CD8-positive, alpha-beta memory T cell (primary cell): ENCODE measurements at regions not wholly inside any gene's neighbourhood (a gene's known extent, or its start where the extent isn't known, plus 50 kb on each side); places are given as distances from the start of the nearest gene placed in this dataset.

Experiments
- CTCF ChIA-PET: fragments of 350-600 bp; sonication (Branson Sonifier 250); formaldehyde crosslinking; loops from one replicate; lab custom pipeline; 2021; ENCODE audit warnings: antibody characterized with exemption; lab: Charles Lee
- POLR2A ChIA-PET: fragments of 350-600 bp; sonication (Branson Sonifier 250); formaldehyde crosslinking; loops from one replicate; lab custom pipeline; 2021; ENCODE audit warnings: antibody characterized with exemption; lab: Charles Lee
- DNase-seq, 5 donors: peaks; one replicate each; pipeline versions ENCODE4 v3.0.0 to v3.0.0-alpha.2; 2020 to 2022; ENCODE audit warnings: mixed read lengths in 1 of 5
- H3K27ac ChIP-seq: one replicate; pipeline ENCODE4 v1.7.0; 2013; ENCODE audit warnings: low read depth, mild to moderate bottlenecking, low read length, moderate library complexity
- H3K27me3 ChIP-seq: 2 replicates; pipeline ENCODE4 v1.7.0; 2013; ENCODE audit warnings: low read length, mild to moderate bottlenecking; ENCODE audit not compliant: insufficient read depth, poor library complexity, severe bottlenecking
- H3K36me3 ChIP-seq: 2 replicates; pipeline ENCODE4 v1.7.0; 2013; ENCODE audit warnings: mild to moderate bottlenecking, low read length, moderate library complexity; ENCODE audit not compliant: insufficient read depth
- H3K4me1 ChIP-seq: 2 replicates; pipeline ENCODE4 v1.7.0; 2013; ENCODE audit warnings: mild to moderate bottlenecking, low read length, moderate library complexity; ENCODE audit not compliant: insufficient read depth
- H3K4me3 ChIP-seq: 2 replicates; pipeline ENCODE4 v1.7.0; 2013; ENCODE audit warnings: mild to moderate bottlenecking, low read length
- H3K9me3 ChIP-seq: 2 replicates; pipeline ENCODE4 v1.7.0; 2013; ENCODE audit warnings: mild to moderate bottlenecking, low read length
- H3K27ac Mint-ChIP-seq, 8 donors: one replicate each; pipeline ENCODE4 v1.8.0; 2020 to 2021; ENCODE audit warnings: mixed read lengths in 8 of 8, mild to moderate bottlenecking in 6 of 8, inconsistent platforms in 3 of 8, moderate library complexity in 3 of 8
- H3K27me3 Mint-ChIP-seq, 2 donors: one replicate each; pipeline ENCODE4 v1.8.0; 2020 to 2021; ENCODE audit warnings: mixed read lengths in 2 of 2, mild to moderate bottlenecking in 1 of 2, moderate library complexity in 1 of 2
- H3K36me3 Mint-ChIP-seq, 3 donors: one replicate each; pipeline ENCODE4 v1.8.0; 2020 to 2021; ENCODE audit warnings: mixed read lengths in 3 of 3, inconsistent platforms in 1 of 3, mild to moderate bottlenecking in 1 of 3
- H3K4me1 Mint-ChIP-seq, 3 donors: one replicate each; pipeline ENCODE4 v1.8.0; 2020 to 2021; ENCODE audit warnings: mixed read lengths in 3 of 3, inconsistent platforms in 1 of 3, mild to moderate bottlenecking in 1 of 3
- H3K4me3 Mint-ChIP-seq, 7 donors: one replicate each; pipeline ENCODE4 v1.8.0; 2020 to 2021; ENCODE audit warnings: mixed read lengths in 7 of 7, mild to moderate bottlenecking in 6 of 7, moderate library complexity in 4 of 7, inconsistent platforms in 2 of 7
- H3K9me3 Mint-ChIP-seq, 5 donors: one replicate each; pipeline ENCODE4 v1.8.0; 2020 to 2022; ENCODE audit warnings: mixed read lengths in 5 of 5, mild to moderate bottlenecking in 3 of 5, moderate library complexity in 2 of 5, inconsistent platforms in 1 of 5

DNA sequence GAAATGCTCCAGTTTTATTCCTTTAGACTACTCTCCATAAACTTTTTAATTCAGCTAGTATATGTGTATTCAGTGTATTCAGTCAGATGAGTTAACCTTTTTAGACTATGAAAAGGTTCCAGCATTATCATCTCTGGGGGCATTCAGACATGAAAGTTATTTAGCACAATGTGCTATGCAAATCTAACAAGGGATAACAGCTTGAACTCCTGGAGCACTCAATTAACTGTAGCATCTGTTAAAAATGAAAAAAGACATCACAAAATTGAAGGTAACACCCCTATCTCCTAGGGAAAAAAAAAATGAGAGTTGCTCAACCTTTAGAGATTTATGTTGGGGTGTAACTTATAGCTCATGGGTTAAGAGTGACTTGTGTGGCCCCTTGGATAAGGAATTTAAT lies 211.5 kb downstream of the PHLDA1 start:
- no peak for DNase-seq
- ChIA-PET POLR2A (no interaction called here), CTCF (interaction anchor here (0.6 kb wide), 1 partner anchor 199 kb away, joined by 3 read pairs; no protein-coding TSS in a partner anchor)
- H3K9me3 Mint-ChIP-seq = no peaks in the 10 kb centered on the region
- H3K27ac Mint-ChIP-seq = no peak overlapping the region
- H3K27me3 Mint-ChIP-seq = no peaks in the 10 kb centered on the region
- H3K4me1 Mint-ChIP-seq = peaks cover 3 to 15% (median 9%) of the 10 kb centered on the region in 3 donors
- H3K36me3 Mint-ChIP-seq = no peaks in the 10 kb centered on the region
- H3K36me3 ChIP-seq = no peaks in the 10 kb centered on the region
- H3K9me3 ChIP-seq = no peaks in the 10 kb centered on the region
- H3K27ac ChIP-seq = no peak overlapping the region
- no peaks in the 10 kb centered on the region for H3K27me3 ChIP-seq
- no peaks in the 10 kb centered on the region for H3K4me1 ChIP-seq
- no peak overlapping the region for H3K4me3 Mint-ChIP-seq
- H3K4me3 ChIP-seq = no peak overlapping the region

DNA sequence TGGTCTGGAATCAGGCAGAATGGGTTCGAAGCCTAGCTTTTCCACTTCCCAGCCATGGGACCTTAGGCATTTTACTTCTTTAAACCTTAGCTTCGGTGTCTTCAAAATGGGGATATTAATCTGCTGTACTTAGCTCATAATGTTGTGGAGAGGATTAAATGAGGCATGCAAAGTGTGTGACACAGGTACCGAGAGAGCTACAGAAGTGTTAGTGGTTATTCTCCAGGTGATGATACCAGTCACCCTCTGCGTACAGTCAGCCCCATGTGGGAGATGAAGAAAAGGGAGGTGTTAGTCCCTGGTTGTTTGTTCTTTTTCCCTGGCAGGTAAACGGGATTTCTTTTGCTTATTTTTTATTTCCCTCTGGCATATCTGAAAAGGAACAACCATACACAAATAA lies 212.1 kb downstream of the PHLDA1 start:
- ChIA-PET POLR2A (no interaction called here), CTCF (no interaction called here)
- no peak overlapping the region for H3K4me3 Mint-ChIP-seq
- H3K36me3 Mint-ChIP-seq = no peaks in the 10 kb centered on the region
- H3K27me3 Mint-ChIP-seq = no peaks in the 10 kb centered on the region
- Histone ChIP-seq H3K4me1 (no peaks in the 10 kb centered on the region), H3K27me3 (no peaks in the 10 kb centered on the region), H3K4me3 (no peak overlapping the region), H3K36me3 (no peaks in the 10 kb centered on the region), H3K27ac (no peak overlapping the region), H3K9me3 (no peaks in the 10 kb centered on the region)
- H3K27ac Mint-ChIP-seq = no peak overlapping the region
- H3K9me3 Mint-ChIP-seq = no peaks in the 10 kb centered on the region
- peaks cover 9 to 20% (median 13%) of the 10 kb centered on the region in 3 donors for H3K4me1 Mint-ChIP-seq
- no peak for DNase-seq

DNA sequence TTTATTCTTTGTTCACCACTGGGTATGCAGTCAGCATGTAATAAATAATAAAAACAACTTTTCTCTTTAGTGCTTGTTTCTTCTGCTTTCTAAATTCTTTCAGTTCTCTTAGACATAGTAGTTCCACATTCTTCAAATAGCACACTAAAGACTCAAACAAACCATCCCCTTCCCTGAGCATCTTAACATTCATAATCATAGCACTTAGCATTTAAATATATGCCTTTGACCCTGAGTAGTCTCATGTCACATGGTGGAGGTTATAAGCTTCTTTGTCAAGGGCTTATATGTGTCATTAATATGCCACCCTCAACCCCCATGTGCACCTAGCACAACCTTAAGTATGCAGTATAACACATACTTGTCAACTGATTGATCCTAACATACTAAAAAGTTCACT lies 212.7 kb downstream of the PHLDA1 start:
- POLR2A ChIA-PET = no interaction called here

DNA sequence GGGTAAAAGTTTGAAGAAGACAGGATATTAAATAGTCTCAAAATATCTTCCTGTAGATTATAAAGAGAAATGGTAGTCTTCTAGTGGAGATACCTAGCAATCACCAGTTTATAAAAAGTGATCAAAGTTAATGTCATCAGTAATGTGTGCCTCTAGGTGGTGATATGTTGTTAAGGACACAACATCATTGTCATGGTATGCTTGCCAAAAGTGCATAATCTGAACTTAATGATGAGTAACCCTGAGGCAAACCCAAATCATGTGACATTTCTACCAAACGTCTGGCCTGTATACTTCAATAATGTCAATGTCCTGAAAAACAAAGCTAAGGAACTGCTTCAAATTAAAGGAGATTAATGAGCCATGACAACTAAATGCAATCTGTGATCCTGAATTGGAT lies 214.7 kb downstream of the PHLDA1 start:
- ChIA-PET POLR2A (interaction anchor here (1.8 kb wide), 1 partner anchor 215 kb away, joined by 5 read pairs; the partner anchor contains the start of gene PHLDA1), CTCF (interaction anchor here (1.0 to 3.2 kb wide), 4 partner anchors 12 to 220 kb away, joined by 3 to 24 read pairs (median 6); partner anchors contain the start of gene PHLDA1)
- Histone ChIP-seq H3K27ac (no peak overlapping the region), H3K9me3 (no peaks in the 10 kb centered on the region), H3K4me3 (no peak overlapping the region), H3K27me3 (no peaks in the 10 kb centered on the region), H3K36me3 (no peaks in the 10 kb centered on the region), H3K4me1 (no peaks in the 10 kb centered on the region)
- Mint-ChIP-seq H3K4me3 (no peak overlapping the region), H3K4me1 (peaks cover 13 to 32% (median 17%) of the 10 kb centered on the region in 3 donors), H3K27me3 (no peaks in the 10 kb centered on the region), H3K36me3 (no peaks in the 10 kb centered on the region), H3K27ac (peak overlapping the region in 1 of 8 donors; percentile 16), H3K9me3 (no peaks in the 10 kb centered on the region)
- peak in 1 of 5 donors; percentile 13 for DNase-seq

More for the DNA sequence above, 212.7 kb downstream of the PHLDA1 start:
- no peak overlapping the region for H3K27ac ChIP-seq
- H3K4me1 Mint-ChIP-seq = peaks cover 9 to 20% (median 13%) of the 10 kb centered on the region in 3 donors
- H3K36me3 ChIP-seq = no peaks in the 10 kb centered on the region
- CTCF ChIA-PET = no interaction called here
- H3K4me3 ChIP-seq = no peak overlapping the region
- no peak overlapping the region for H3K4me3 Mint-ChIP-seq
- H3K27me3 Mint-ChIP-seq = no peaks in the 10 kb centered on the region
- H3K4me1 ChIP-seq = no peaks in the 10 kb centered on the region
- H3K27ac Mint-ChIP-seq = peak overlapping the region in 1 of 8 donors; percentile 11
- no peaks in the 10 kb centered on the region for H3K27me3 ChIP-seq
- H3K9me3 ChIP-seq = no peaks in the 10 kb centered on the region
- no peaks in the 10 kb centered on the region for H3K9me3 Mint-ChIP-seq
- H3K36me3 Mint-ChIP-seq = no peaks in the 10 kb centered on the region
- DNase-seq = no peak

DNA sequence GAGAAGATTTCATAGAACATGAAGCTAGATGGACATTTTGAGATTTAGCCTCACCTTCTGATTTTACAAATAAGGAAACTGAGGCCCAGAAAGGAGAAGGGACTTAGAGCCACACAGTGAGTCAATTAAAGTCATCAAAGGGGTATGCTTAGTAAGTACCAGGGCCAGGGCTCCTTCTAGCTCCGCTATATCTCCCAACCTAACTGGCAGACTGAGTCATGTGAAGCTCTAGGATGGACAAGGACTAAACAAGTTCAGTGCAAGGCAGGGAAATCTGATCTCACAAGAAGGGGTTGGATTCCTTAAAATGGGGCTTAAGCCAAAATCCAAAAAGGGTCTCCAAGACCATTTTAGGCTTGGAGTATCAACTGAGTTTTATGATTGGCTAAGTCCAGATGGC lies 215.8 kb downstream of the PHLDA1 start:
- no peaks in the 10 kb centered on the region for H3K9me3 Mint-ChIP-seq
- H3K9me3 ChIP-seq = no peaks in the 10 kb centered on the region
- ChIA-PET POLR2A (interaction anchor here (1.1 to 1.8 kb wide), 2 partner anchors 216 kb away, joined by 4 to 5 read pairs; partner anchors contain the start of gene PHLDA1), CTCF (interaction anchor here (0.7 to 3.2 kb wide), 3 partner anchors 10 to 221 kb away, joined by 3 to 24 read pairs (median 9); partner anchors contain the start of gene PHLDA1)
- no peaks in the 10 kb centered on the region for H3K36me3 Mint-ChIP-seq
- no peaks in the 10 kb centered on the region for H3K27me3 Mint-ChIP-seq
- no peaks in the 10 kb centered on the region for H3K27me3 ChIP-seq
- H3K36me3 ChIP-seq = no peaks in the 10 kb centered on the region
- H3K4me3 Mint-ChIP-seq = no peak overlapping the region
- no peak overlapping the region for H3K4me3 ChIP-seq
- H3K4me1 Mint-ChIP-seq = peaks cover 17 to 36% (median 20%) of the 10 kb centered on the region in 3 donors
- no peak for DNase-seq
- no peak overlapping the region for H3K27ac ChIP-seq
- H3K4me1 ChIP-seq = no peaks in the 10 kb centered on the region
- H3K27ac Mint-ChIP-seq = peak overlapping the region in 6 of 8 donors; percentile 2 to 87 (median 42)

DNA sequence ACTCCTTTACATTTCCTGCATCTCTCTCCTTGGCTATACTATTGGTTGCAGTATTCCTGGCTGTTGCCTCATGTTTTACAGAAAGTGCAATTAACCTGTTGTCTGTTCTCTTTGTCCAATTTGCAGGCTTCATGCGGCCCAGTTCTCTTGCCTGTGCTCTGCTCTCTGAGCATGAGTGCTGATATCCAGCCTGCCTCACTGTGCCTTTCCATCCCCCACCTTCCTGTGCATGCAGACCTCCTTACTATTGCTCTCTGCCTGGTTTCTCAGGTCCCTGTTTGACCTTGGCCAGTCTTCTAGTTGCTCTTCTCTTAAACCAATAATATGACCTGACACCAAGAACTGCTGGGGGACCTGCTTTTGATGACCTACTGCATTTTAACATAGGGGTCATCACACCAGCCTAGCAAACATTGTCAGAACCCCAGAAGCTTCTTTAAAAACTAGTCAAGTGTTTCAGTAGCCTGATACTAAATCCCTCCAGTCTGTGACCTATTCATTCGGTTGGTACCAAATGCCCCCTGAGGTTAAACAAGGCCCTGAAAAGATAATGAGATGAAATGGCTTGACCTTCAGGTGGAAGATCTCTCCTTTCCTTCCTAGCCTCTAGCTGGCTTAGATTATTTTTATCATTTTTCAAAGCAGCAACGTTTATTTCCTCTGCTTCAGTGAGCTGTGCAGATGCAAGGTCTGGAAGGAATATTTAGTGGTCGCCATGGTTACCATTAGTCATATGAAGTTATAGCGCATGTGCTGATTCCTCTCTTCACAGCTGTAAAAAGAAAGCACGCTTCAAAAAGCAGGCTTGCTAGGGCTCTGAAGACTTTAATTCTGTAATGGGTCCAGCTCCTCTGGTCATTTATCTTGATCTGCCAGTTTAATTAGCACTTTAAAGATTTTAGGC lies 216.5 kb downstream of the PHLDA1 start:
- Histone ChIP-seq H3K27ac (no peak overlapping the region), H3K27me3 (no peaks in the 10 kb centered on the region), H3K4me3 (no peak overlapping the region), H3K4me1 (no peaks in the 10 kb centered on the region), H3K9me3 (no peaks in the 10 kb centered on the region), H3K36me3 (no peaks in the 10 kb centered on the region)
- no peak overlapping the region for H3K4me3 Mint-ChIP-seq
- peaks cover 17 to 36% (median 20%) of the 10 kb centered on the region in 3 donors for H3K4me1 Mint-ChIP-seq
- peak in 1 of 5 donors; percentile 32 for DNase-seq
- no peaks in the 10 kb centered on the region for H3K36me3 Mint-ChIP-seq
- ChIA-PET POLR2A (interaction anchor here (1.1 kb wide), 1 partner anchor 216 kb away, joined by 4 read pairs; the partner anchor contains the start of gene PHLDA1), CTCF (interaction anchor here (0.7 to 3.2 kb wide), 3 partner anchors 9 to 222 kb away, joined by 3 to 24 read pairs (median 9); partner anchors contain the start of gene PHLDA1)
- H3K27me3 Mint-ChIP-seq = no peaks in the 10 kb centered on the region
- H3K27ac Mint-ChIP-seq = peak overlapping the region; percentile 27 to 87 (median 54)
- no peaks in the 10 kb centered on the region for H3K9me3 Mint-ChIP-seq

DNA sequence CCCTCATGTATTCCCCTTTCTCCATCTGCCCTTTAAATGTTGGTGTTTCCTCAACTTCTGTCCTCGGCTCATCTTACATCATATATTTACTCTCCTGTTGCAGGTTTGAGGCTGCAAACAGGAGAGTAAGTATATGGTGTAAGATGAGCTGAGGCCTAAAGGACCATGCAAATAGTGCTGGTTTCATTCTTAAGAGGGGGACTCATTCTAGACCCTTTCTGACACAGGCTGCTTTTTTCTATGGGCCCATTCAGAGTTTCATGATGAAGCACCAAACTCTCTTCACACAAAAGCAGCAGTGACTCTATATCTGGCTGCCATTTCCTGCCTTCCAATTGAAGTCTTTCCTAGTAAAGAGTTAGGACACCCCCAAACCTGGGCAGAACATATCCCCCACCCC lies 218.5 kb downstream of the PHLDA1 start:
- H3K9me3 ChIP-seq = no peaks in the 10 kb centered on the region
- Mint-ChIP-seq H3K4me1 (peaks cover 17 to 36% (median 20%) of the 10 kb centered on the region in 3 donors), H3K4me3 (peak overlapping the region in 1 of 7 donors; percentile 49), H3K9me3 (no peaks in the 10 kb centered on the region), H3K36me3 (no peaks in the 10 kb centered on the region), H3K27ac (peak overlapping the region in 1 of 8 donors; percentile 25), H3K27me3 (no peaks in the 10 kb centered on the region)
- POLR2A ChIA-PET = no interaction called here
- CTCF ChIA-PET = no interaction called here
- DNase-seq = no peak
- H3K27ac ChIP-seq = no peak overlapping the region
- no peak overlapping the region for H3K4me3 ChIP-seq
- H3K4me1 ChIP-seq = no peaks in the 10 kb centered on the region
- H3K27me3 ChIP-seq = no peaks in the 10 kb centered on the region
- no peaks in the 10 kb centered on the region for H3K36me3 ChIP-seq
